Activated naive CD8-positive, alpha-beta T cell treated with anti-CD3 and anti-CD28 coated beads, Interleukin-2, amount 50 U/mL, for 24 hours (primary cell): ENCODE measurements at regions not wholly inside any gene's neighbourhood (a gene's known extent, or its start where the extent isn't known, plus 50 kb on each side); places are given as distances from the start of the nearest gene placed in this dataset.
A peak's percentile ranks its signal among the peaks of the same experiment; 100 is the strongest.

ENCODE experiments used
- ATAC-seq: fragments of 150-1000 bp; cut with Tn5 transposase; one replicate; pipeline ENCODE4 v1.10.0; 2021
- DNase-seq: peaks from one replicate; pipeline ENCODE4 v3.0.0; 2021
- H3K27ac Mint-ChIP-seq: one replicate; pipeline ENCODE4 v1.8.0; 2021; ENCODE audit warnings: mild to moderate bottlenecking, mixed read lengths
- H3K27me3 Mint-ChIP-seq: one replicate; pipeline ENCODE4 v1.8.0; 2021; ENCODE audit warnings: mixed read lengths
- H3K36me3 Mint-ChIP-seq: one replicate; pipeline ENCODE4 v1.8.0; 2021; ENCODE audit warnings: low read depth, mixed read lengths
- H3K4me1 Mint-ChIP-seq: one replicate; pipeline ENCODE4 v1.8.0; 2021; ENCODE audit warnings: mixed read lengths
- H3K4me3 Mint-ChIP-seq: one replicate; pipeline ENCODE4 v1.8.0; 2021; ENCODE audit warnings: mild to moderate bottlenecking, moderate library complexity, mixed read lengths
- H3K9me3 Mint-ChIP-seq: one replicate; pipeline ENCODE4 v1.8.0; 2021; ENCODE audit warnings: mixed read lengths

- ATAC-seq (peak; percentile 71), DNase-seq (peak; percentile 18)
- H3K36me3 Mint-ChIP-seq: no peaks in the 10 kb centered on the region
- peaks cover 29% of the 10 kb centered on the region for H3K27me3 Mint-ChIP-seq
- no peaks in the 10 kb centered on the region for H3K9me3 Mint-ChIP-seq
- peak overlapping the region; percentile 66 for H3K4me3 Mint-ChIP-seq
- no peak overlapping the region for H3K27ac Mint-ChIP-seq
- H3K4me1 Mint-ChIP-seq: peaks cover 7% of the 10 kb centered on the region
Measured at GRCh38 chr7:148535217-148535616, 55.3 kb upstream of the C7orf33 start.

DNA sequence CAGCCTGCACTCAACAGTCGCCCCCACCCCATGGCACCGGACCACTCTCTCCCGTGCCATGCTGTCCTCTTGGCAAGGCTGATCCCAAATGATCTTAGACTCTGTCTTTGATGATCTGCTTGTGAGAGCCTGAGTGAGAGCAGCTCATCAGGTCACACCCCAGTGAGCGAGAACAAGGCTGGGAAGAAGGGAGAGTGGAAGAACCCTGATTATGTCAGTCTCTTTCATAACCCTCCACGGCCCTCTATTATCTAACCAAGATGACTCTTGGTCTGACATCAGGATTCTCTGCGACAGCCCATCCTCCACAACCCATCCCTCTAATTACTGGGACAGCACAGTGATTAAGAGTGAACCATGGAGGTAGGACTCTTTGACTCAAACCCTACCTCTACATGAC lies 53.1 kb upstream of the C7orf33 start:
- ATAC-seq: peak; percentile 10

DNA sequence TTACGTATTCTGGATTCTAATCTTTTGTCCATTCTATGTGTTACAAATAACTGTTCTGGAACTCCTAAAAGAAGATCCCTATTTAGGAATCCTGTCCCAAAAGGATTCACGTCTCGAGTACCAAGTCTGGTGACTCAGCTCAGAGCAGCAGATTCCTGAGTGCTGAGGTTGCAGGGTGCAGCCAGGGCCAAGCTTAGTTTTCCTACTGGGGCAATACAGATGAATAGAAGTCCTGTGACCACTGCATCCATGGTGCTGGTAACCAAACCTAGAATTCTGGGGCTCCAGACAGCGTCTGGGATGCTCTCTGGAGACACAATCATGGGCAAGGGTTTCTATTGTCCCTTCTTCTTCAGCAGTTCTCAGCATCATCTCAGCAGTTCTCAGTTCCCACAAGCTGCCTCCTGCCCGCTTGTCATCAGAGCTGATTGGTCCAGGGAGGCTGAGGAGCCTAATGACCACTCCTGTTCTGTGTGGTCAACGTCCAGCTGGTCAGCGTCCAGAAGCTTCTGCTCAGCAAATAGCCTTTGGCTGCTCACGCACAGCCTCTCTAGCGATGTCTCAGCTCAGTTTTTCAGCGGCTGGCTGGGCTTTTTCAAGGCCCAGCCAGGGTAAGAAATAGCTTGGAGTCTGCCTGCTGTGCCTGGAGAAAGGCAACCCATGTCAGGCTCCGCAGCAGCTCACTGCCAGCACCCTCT lies 50.4 kb upstream of the C7orf33 start:
- Mint-ChIP-seq H3K27me3 (peaks cover 7% of the 10 kb centered on the region), H3K36me3 (no peaks in the 10 kb centered on the region), H3K4me1 (peaks cover 5% of the 10 kb centered on the region), H3K4me3 (no peak overlapping the region), H3K27ac (no peak overlapping the region), H3K9me3 (no peaks in the 10 kb centered on the region)
- no peak for ATAC-seq
- DNase-seq: no peak

More for the DNA sequence above, 53.1 kb upstream of the C7orf33 start:
- Mint-ChIP-seq H3K36me3 (no peaks in the 10 kb centered on the region), H3K9me3 (no peaks in the 10 kb centered on the region), H3K27me3 (peaks cover 14% of the 10 kb centered on the region), H3K27ac (no peak overlapping the region), H3K4me3 (no peak overlapping the region), H3K4me1 (peaks cover 7% of the 10 kb centered on the region)
- no peak for DNase-seq
